ENCODE measurements at regions not wholly inside any gene's neighbourhood (a gene's known extent, or its start where the extent isn't known, plus 50 kb on each side); places are given as distances from the start of the nearest gene placed in this dataset.

DNA sequence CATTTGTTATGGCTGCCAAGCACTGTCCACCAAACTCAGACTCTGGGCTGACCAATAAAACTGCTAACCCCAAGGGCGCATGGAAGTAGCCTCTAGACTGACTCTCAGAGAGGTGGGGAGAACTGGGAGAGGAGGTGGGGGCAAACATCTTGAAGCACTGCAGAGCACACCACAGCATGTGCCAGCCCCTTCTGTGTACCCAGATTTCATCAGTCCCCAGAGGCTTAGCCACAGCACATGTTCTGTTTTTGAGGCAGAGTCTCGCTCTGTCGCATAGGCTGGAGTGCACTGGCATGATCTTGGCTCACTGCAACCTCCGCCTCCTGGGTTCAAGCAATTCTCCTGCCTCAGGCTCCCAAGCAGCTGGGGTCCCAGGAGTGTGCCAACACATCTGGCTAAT lies 119.5 kb upstream of the SPATA12 start:
- Histone ChIP-seq H3K4me3 (no peak overlapping the region), H3K4me1 (no peaks in the 10 kb centered on the region), H3K27ac (no peak overlapping the region), H3K27me3 (ENCODE audit: insufficient read depth in 3 of 3, low read length in 2 of 3) (no peaks in the 10 kb centered on the region), H3K36me3 (ENCODE audit: insufficient read depth in 1 of 2, low read depth in 1 of 2) (no peaks in the 10 kb centered on the region), H3K9me3 (no peaks in the 10 kb centered on the region)
- 80 to 98% (median 80%) methylated on average over 4 of the region's 4 CpGs for WGBS, 3 donors
- DNase-seq (no peak), ATAC-seq (no peak)
- intact Hi-C loops (cut with DNase I) = loop anchor here in 1 of 2 donors (5.0 kb wide), 1 partner anchor 1134 kb away; no protein-coding TSS in a partner anchor
- TF ChIP-seq, protein P1, sequence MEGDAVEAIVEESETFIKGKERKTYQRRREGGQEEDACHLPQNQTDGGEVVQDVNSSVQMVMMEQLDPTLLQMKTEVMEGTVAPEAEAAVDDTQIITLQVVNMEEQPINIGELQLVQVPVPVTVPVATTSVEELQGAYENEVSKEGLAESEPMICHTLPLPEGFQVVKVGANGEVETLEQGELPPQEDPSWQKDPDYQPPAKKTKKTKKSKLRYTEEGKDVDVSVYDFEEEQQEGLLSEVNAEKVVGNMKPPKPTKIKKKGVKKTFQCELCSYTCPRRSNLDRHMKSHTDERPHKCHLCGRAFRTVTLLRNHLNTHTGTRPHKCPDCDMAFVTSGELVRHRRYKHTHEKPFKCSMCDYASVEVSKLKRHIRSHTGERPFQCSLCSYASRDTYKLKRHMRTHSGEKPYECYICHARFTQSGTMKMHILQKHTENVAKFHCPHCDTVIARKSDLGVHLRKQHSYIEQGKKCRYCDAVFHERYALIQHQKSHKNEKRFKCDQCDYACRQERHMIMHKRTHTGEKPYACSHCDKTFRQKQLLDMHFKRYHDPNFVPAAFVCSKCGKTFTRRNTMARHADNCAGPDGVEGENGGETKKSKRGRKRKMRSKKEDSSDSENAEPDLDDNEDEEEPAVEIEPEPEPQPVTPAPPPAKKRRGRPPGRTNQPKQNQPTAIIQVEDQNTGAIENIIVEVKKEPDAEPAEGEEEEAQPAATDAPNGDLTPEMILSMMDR (IDR thresholded peaks at IDR 0.05) = no peak

DNA sequence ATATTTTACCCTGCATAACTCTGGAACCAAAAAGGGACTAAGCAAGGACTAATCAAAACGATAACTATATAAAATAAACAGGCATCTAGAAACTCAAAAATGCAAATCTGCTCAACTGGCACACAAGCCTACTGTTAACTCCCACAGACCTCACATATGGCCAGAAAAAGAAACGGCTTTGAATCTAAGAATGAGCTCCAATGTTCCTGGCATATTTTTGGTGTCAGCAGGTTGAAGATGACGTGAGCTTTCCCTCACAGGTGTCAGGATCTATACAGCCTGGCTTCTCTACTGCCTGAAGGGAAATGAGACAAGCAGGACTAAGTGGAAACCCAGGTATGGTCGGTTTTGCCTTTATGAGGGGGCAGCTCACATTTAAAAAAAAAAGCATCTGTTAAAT lies 120.1 kb upstream of the SPATA12 start:
- Histone ChIP-seq H3K9me3 (no peaks in the 10 kb centered on the region), H3K4me1 (no peaks in the 10 kb centered on the region), H3K27me3 (ENCODE audit: insufficient read depth in 3 of 3, low read length in 2 of 3) (no peaks in the 10 kb centered on the region), H3K4me3 (no peak overlapping the region), H3K27ac (no peak overlapping the region), H3K36me3 (ENCODE audit: insufficient read depth in 1 of 2, low read depth in 1 of 2) (no peaks in the 10 kb centered on the region)
- TF ChIP-seq, protein P1 (IDR thresholded peaks at IDR 0.05) = no peak
- WGBS, 3 donors = 62 to 74% (median 65%) methylated on average over 4 of the region's 4 CpGs
- DNase-seq = no peak
- ATAC-seq = no peak
- intact Hi-C loops (cut with DNase I) = loop anchor here in 1 of 2 donors (5.0 kb wide), 1 partner anchor 1133 kb away; no protein-coding TSS in a partner anchor

DNA sequence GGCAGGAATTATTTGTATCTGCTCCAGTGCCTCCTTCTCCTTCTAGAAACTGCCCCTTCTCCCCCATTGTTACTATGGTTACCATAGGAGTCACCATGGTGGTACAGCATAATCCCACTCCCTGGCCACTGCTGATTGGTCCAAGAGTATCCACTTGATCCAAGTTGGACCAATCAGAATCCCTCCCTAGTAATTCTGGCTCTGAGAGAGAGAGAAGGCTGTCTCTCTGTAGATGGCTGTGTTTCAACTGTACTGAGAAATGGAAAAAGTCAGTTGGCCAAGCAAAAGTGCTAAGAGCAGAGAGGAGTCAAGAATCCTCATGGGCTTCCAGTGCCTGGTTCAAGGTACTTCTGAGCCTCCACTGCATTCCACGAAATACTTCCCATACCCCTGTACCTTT lies 120.6 kb upstream of the SPATA12 start:
- ATAC-seq = no peak
- H3K27ac ChIP-seq = no peak overlapping the region
- H3K4me1 ChIP-seq = no peaks in the 10 kb centered on the region
- no peaks in the 10 kb centered on the region for H3K27me3 ChIP-seq (ENCODE audit: insufficient read depth in 3 of 3, low read length in 2 of 3)
- TF ChIP-seq, protein P1 (IDR thresholded peaks at IDR 0.05) = no peak
- WGBS, 3 donors = 63 to 82% (median 71%) methylated on average over 1 of the region's 1 CpG
- intact Hi-C loops (cut with DNase I) = loop anchor here in 1 of 2 donors (5.0 kb wide), 1 partner anchor 1133 kb away; no protein-coding TSS in a partner anchor
- H3K36me3 ChIP-seq (ENCODE audit: insufficient read depth in 1 of 2, low read depth in 1 of 2) = no peaks in the 10 kb centered on the region
- no peak for DNase-seq
- H3K4me3 ChIP-seq = no peak overlapping the region
- H3K9me3 ChIP-seq = no peaks in the 10 kb centered on the region

DNA sequence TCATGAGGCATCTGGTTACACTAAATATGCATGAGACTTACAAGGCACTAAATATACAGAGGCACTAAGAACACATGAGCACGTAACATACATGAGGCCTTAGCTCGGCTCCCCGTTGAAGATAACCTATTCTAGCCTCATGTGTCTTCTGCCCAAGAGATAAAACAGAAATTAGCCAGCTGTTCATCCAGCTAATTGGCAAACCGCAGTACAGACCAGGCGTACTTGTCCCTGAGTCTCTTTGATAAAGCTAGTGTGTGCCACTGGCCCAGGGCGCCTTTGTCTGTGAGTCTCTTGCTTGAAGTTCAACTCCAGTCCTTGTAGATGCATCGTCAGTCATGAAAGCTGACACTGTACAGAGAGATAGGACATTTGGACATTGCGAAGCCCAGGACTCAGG lies 121.9 kb upstream of the SPATA12 start:
- H3K9me3 ChIP-seq = no peaks in the 10 kb centered on the region
- TF ChIP-seq, protein P1 (IDR thresholded peaks at IDR 0.05) = no peak
- no peaks in the 10 kb centered on the region for H3K27me3 ChIP-seq (ENCODE audit: insufficient read depth in 3 of 3, low read length in 2 of 3)
- 91 to 93% (median 92%) methylated on average over 8 of the region's 8 CpGs for WGBS, 3 donors
- no peak overlapping the region for H3K4me3 ChIP-seq
- H3K36me3 ChIP-seq (ENCODE audit: insufficient read depth in 1 of 2, low read depth in 1 of 2) = no peaks in the 10 kb centered on the region
- ATAC-seq = no peak
- no peak overlapping the region for H3K27ac ChIP-seq
- no peaks in the 10 kb centered on the region for H3K4me1 ChIP-seq
- intact Hi-C loops (cut with DNase I) = no loop called here
- DNase-seq = no peak

DNA sequence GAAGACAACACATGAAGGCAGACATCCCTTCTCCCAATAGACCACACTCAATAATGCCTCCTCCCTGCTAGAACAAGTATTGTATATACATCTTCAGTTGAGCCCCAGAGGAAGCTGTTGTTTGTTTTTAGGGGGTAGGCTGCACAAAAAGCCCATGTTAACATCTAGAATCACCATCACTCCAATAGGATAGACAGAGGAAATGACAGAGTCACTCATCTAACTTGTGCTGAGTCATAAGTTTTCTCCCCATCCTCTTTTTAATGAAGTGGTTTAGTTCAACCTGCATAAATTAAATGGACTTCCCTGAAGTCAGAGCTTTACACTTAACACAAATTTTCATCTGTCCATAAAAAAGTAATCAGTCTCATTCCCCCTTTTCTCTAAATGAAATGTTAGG lies 122.9 kb upstream of the SPATA12 start:
- TF ChIP-seq, protein P1 (IDR thresholded peaks at IDR 0.05) = no peak
- no peak for ATAC-seq
- Histone ChIP-seq H3K36me3 (ENCODE audit: insufficient read depth in 1 of 2, low read depth in 1 of 2) (no peaks in the 10 kb centered on the region), H3K4me3 (no peak overlapping the region), H3K9me3 (no peaks in the 10 kb centered on the region), H3K27ac (no peak overlapping the region), H3K4me1 (no peaks in the 10 kb centered on the region), H3K27me3 (ENCODE audit: insufficient read depth in 3 of 3, low read length in 2 of 3) (no peaks in the 10 kb centered on the region)
- intact Hi-C loops (cut with DNase I) = no loop called here
- no peak for DNase-seq
